ENCODE measurements at regions not wholly inside any gene's neighbourhood (a gene's known extent, or its start where the extent isn't known, plus 50 kb on each side); places are given as distances from the start of the nearest gene placed in this dataset.

DNA sequence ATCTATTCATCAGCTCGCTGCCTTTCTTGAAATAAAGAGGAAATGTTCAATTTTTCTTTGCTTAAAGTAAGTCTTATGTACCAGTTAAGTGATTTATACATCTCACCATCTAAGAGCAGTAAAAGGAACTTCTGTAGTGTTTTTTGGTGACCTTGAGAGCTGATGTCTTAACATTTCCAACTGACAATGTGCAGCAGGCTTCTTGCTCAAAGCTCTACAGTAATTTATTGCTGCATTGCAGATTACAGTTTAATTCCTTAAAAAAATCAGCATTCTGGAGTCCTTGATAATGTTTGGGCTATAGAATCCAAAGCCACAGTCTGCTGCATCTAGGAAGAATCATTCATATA, 61.6 kb downstream of the DIPK2A start:
- no peak overlapping the region for H3K14ac ChIP-seq (ENCODE audit: insufficient read depth, low read length)
- Mint-ChIP-seq H3K4me3 (no peak overlapping the region), H3K27ac (no peak overlapping the region), H3K36me3 (ENCODE audit: insufficient read depth in 1 of 3, low read depth in 3 of 3) (no peaks in the 10 kb centered on the region), H3K27me3 (ENCODE audit: low read depth) (no peaks in the 10 kb centered on the region), H3K4me1 (peaks cover 5% of the 10 kb centered on the region in 2 experiments), H3K9me3 (no peaks in the 10 kb centered on the region)
- H3K56ac ChIP-seq (ENCODE audit: insufficient read length, low read depth, low read length), result no peak overlapping the region
- no peaks in the 10 kb centered on the region for H3K23me2 ChIP-seq (ENCODE audit: insufficient read length, low read depth, low read length, poor library complexity, severe bottlenecking)
- H4K20me1 ChIP-seq (ENCODE audit: control insufficient read depth, insufficient read depth, insufficient read length), result no peaks in the 10 kb centered on the region
- no peak for DNase-seq
- no peak overlapping the region for H3T11ph ChIP-seq (ENCODE audit: low read length)
- no peak overlapping the region for H4K91ac ChIP-seq (ENCODE audit: insufficient read length, low read depth, low read length)
- peaks cover 3% of the 10 kb centered on the region; the same call in 1 of the 2 replicates for H3K4me1 ChIP-seq (ENCODE audit: insufficient read depth, low read length)
- H4K8ac ChIP-seq (replicated peaks; ENCODE audit: insufficient read length, low read depth, low read length), result no peak overlapping the region
- no peak overlapping the region for H2BK5ac ChIP-seq (ENCODE audit: insufficient read length, low read length)
- no peaks in the 10 kb centered on the region for H3K27me3 ChIP-seq (ENCODE audit: insufficient read depth, low read length)
- no peak overlapping the region for H3K4me2 ChIP-seq (ENCODE audit: insufficient read depth, insufficient read length, low read length)
- no peak overlapping the region for H2BK120ac ChIP-seq (ENCODE audit: low read depth, low read length, poor library complexity, severe bottlenecking)
- no peaks in the 10 kb centered on the region for H3K9me3 ChIP-seq (ENCODE audit: control insufficient read depth, low read depth, low read length)
- H3K4ac ChIP-seq (ENCODE audit: low read depth, low read length), result no peak overlapping the region
- no peaks in the 10 kb centered on the region for H3K79me2 ChIP-seq (ENCODE audit: insufficient read depth, low read length)
- H3K18ac ChIP-seq (ENCODE audit: insufficient read length, low read depth, low read length), result no peak overlapping the region
- H3K23ac ChIP-seq (ENCODE audit: insufficient read length, low read depth, low read length), result no peak overlapping the region
- WGBS (ENCODE audit: extremely low coverage, insufficient read length, low lambda C conversion rate), result no CpG with 5 or more reads among the region's 1 CpG
- H2BK12ac ChIP-seq (ENCODE audit: insufficient read length, low read depth, low read length), result no peak overlapping the region
- no peak overlapping the region for H2BK15ac ChIP-seq (ENCODE audit: low read depth, low read length)
- H3K79me1 ChIP-seq (ENCODE audit: insufficient read depth, low read depth, low read length, poor library complexity, severe bottlenecking), result no peaks in the 10 kb centered on the region
- H2AFZ ChIP-seq (ENCODE audit: low read length), result no peak overlapping the region
- TF ChIP-seq, protein P1, sequence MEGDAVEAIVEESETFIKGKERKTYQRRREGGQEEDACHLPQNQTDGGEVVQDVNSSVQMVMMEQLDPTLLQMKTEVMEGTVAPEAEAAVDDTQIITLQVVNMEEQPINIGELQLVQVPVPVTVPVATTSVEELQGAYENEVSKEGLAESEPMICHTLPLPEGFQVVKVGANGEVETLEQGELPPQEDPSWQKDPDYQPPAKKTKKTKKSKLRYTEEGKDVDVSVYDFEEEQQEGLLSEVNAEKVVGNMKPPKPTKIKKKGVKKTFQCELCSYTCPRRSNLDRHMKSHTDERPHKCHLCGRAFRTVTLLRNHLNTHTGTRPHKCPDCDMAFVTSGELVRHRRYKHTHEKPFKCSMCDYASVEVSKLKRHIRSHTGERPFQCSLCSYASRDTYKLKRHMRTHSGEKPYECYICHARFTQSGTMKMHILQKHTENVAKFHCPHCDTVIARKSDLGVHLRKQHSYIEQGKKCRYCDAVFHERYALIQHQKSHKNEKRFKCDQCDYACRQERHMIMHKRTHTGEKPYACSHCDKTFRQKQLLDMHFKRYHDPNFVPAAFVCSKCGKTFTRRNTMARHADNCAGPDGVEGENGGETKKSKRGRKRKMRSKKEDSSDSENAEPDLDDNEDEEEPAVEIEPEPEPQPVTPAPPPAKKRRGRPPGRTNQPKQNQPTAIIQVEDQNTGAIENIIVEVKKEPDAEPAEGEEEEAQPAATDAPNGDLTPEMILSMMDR (conservative IDR thresholded peaks at IDR 0.05), result no peak
- no peak overlapping the region for H3K27ac ChIP-seq (ENCODE audit: insufficient read length, low read depth, low read length)
- no peak overlapping the region for H4K5ac ChIP-seq (ENCODE audit: insufficient read length, low read depth, low read length)
- H3K9ac ChIP-seq (ENCODE audit: extremely low read depth, insufficient read length, low read length), result no peak overlapping the region
- no peak overlapping the region for H2AK5ac ChIP-seq (ENCODE audit: insufficient read length, low read length)
- H2BK20ac ChIP-seq (ENCODE audit: low read depth, low read length, poor library complexity, severe bottlenecking), result no peak overlapping the region

Data from H9 (cell line).